GM12875 (cell line): ENCODE measurements at regions not wholly inside any gene's neighbourhood (a gene's known extent, or its start where the extent isn't known, plus 50 kb on each side); places are given as distances from the start of the nearest gene placed in this dataset.

Experiments used
- H3K4me3 ChIP-seq: one replicate; pipeline ENCODE4 v1.5.1; 2011; ENCODE audit warnings: low read depth, low read length, control low read depth
- CTCF ChIP-seq: IDR thresholded peaks from 2 replicates; pipeline ENCODE4 v1.5.1; 2011; ENCODE audit warnings: low read depth, mild to moderate bottlenecking, control low read depth, inconsistent platforms, low read length, moderate library complexity, borderline replicate concordance; ENCODE audit not compliant: insufficient read depth

GRCh38 chr11:81026032-81026431, 1585.2 kb upstream of the TENM4 start:
- no peak overlapping the region for H3K4me3 ChIP-seq
- TF ChIP-seq CTCF, result no peak

GRCh38 chr11:81022057-81022456, 1581.2 kb upstream of the TENM4 start:
- no peak overlapping the region for H3K4me3 ChIP-seq
- TF ChIP-seq CTCF, result no peak

GRCh38 chr11:81010631-81011030, 1569.8 kb upstream of the TENM4 start:
- H3K4me3 ChIP-seq, result no peak overlapping the region
- no peak for TF ChIP-seq CTCF

GRCh38 chr11:81007046-81007445, 1566.2 kb upstream of the TENM4 start:
- no peak overlapping the region for H3K4me3 ChIP-seq
- no peak for TF ChIP-seq CTCF

- H3K4me3 ChIP-seq, result no peak overlapping the region
- no peak for TF ChIP-seq CTCF
These were observed 1564.8 kb upstream of the TENM4 start for GRCh38 chr11:81005595-81005994.

- no peak for TF ChIP-seq CTCF
- H3K4me3 ChIP-seq, result no peak overlapping the region
These were observed 1563.7 kb upstream of the TENM4 start for GRCh38 chr11:81004576-81004975.

- TF ChIP-seq CTCF, result no peak
- H3K4me3 ChIP-seq, result no peak overlapping the region
These were observed 1561.5 kb upstream of the TENM4 start for GRCh38 chr11:81002374-81002773.
